OCI-LY3 (cell line): ENCODE measurements at regions not wholly inside any gene's neighbourhood (a gene's known extent, or its start where the extent isn't known, plus 50 kb on each side); places are given as distances from the start of the nearest gene placed in this dataset.

Experiments
- CTCF ChIP-seq: fragments of 200-600, 300-600 bp; sonication (generic); IDR thresholded peaks from 2 replicates; pipeline ENCODE4 v1.5.1; 2014; ENCODE audit warnings: antibody characterized with exemption, low read length, low read depth
- EZH2phosphoT487 ChIP-seq: fragments of 200-600 bp; shearing (Covaris generic); IDR thresholded peaks from 2 replicates; pipeline ENCODE4 v1.6.1; 2018; ENCODE audit warnings: antibody characterized with exemption, mixed run types, low read depth

GRCh38 chr6:134631398-134631924, 313.5 kb upstream of the SGK1 start:
- TF ChIP-seq CTCF (no peak), EZH2phosphoT487 (no peak)
